B cell (primary cell): ENCODE measurements at regions not wholly inside any gene's neighbourhood (a gene's known extent, or its start where the extent isn't known, plus 50 kb on each side); places are given as distances from the start of the nearest gene placed in this dataset.

Source experiments
- EZH2 ChIP-seq: IDR thresholded peaks from 2 replicates; pipeline ENCODE4 v1.6.1; 2012; ENCODE audit warnings: borderline replicate concordance, low read depth, mild to moderate bottlenecking, moderate library complexity, low read length; ENCODE audit not compliant: insufficient read depth, poor library complexity, severe bottlenecking
- TF ChIP-seq, protein P1 (sequence below): fragments of 200-600 bp; IDR thresholded peaks from one replicate; pipeline ENCODE4 v1.8.0; 2022; ENCODE audit warnings: antibody characterized with exemption, mild to moderate bottlenecking

DNA sequence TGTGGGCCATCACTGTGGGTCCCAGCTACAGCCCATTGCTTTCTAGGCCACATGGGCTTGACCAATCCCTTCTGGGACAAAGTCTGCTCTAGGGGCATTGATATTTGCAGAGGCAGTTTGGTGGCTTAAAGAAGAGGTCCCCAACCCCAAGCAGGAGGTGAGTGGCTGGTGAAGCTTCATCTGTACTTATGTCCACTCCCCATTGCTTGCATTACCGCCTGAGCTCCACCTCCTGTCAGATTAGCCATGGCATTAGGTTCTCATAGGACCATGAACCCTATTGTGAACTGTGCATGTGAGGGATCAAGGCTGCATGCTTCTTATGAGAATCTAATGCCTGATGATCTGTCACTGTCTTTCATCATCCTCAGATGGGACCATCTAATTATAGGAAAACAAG lies 54.4 kb upstream of the CADM1 start:
- TF ChIP-seq, protein P1, sequence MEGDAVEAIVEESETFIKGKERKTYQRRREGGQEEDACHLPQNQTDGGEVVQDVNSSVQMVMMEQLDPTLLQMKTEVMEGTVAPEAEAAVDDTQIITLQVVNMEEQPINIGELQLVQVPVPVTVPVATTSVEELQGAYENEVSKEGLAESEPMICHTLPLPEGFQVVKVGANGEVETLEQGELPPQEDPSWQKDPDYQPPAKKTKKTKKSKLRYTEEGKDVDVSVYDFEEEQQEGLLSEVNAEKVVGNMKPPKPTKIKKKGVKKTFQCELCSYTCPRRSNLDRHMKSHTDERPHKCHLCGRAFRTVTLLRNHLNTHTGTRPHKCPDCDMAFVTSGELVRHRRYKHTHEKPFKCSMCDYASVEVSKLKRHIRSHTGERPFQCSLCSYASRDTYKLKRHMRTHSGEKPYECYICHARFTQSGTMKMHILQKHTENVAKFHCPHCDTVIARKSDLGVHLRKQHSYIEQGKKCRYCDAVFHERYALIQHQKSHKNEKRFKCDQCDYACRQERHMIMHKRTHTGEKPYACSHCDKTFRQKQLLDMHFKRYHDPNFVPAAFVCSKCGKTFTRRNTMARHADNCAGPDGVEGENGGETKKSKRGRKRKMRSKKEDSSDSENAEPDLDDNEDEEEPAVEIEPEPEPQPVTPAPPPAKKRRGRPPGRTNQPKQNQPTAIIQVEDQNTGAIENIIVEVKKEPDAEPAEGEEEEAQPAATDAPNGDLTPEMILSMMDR = no peak
- TF ChIP-seq EZH2 = no peak
